ENCODE measurements at regions not wholly inside any gene's neighbourhood (a gene's known extent, or its start where the extent isn't known, plus 50 kb on each side); places are given as distances from the start of the nearest gene placed in this dataset.
"Not testable (repeated sequence)": the region's sequence is repeated elsewhere in the genome, so short reads cannot be mapped to it uniquely, and the experiment has no call there.

DNA sequence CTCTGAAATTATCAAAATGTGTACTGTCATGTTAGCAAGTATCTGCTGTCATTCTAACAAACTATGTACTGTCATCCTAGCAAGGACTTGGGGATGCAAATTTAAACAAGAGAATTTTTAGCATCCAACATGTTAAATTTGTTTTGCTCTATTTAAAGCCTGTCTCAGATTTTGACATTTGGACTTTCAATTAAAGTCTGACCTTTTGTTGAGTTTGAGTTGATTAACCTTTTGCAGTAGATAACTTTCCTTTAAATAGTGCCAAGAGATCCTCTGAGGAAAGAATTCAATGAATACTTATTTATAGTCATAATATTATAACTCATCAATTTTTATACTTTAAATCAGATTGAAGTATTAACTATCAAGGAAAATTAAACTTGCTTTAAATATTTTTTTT, 80.2 kb downstream of the TDRD15 start:
- Mint-ChIP-seq H3K27me3 (ENCODE audit: insufficient read depth, low read depth) (no peaks in the 10 kb centered on the region), H3K4me1 (no peaks in the 10 kb centered on the region), H3K36me3 (no peaks in the 10 kb centered on the region), H3K27ac (no peak overlapping the region), H3K4me3 (no peak overlapping the region), H3K9me3 (no peaks in the 10 kb centered on the region)
- H3F3A ChIP-seq (ENCODE audit: low read depth): no peaks in the 10 kb centered on the region
- H3K9ac ChIP-seq: no peak overlapping the region
- no peak for TF ChIP-seq EZH2phosphoT487 (IDR thresholded peaks at IDR 0.05)
- TF ChIP-seq EZH2 (IDR thresholded peaks at IDR 0.05): no peak
- no peak for TF ChIP-seq CTCF (IDR thresholded peaks at IDR 0.05)
- H2AFZ ChIP-seq (replicated peaks): no peak overlapping the region
- H3K27me3 ChIP-seq: no peaks in the 10 kb centered on the region
- no peaks in the 10 kb centered on the region for H3K36me3 ChIP-seq
- DNase-seq (ENCODE audit: low spot score): no peak
- no peak overlapping the region for H3K4me3 ChIP-seq
- H4K20me1 ChIP-seq (ENCODE audit: low read depth): no peaks in the 10 kb centered on the region
- no peaks in the 10 kb centered on the region for H3K9me3 ChIP-seq (ENCODE audit: low read depth)
- no peak overlapping the region for H3K27ac ChIP-seq
- H3K4me1 ChIP-seq: peaks cover 9% of the 10 kb centered on the region
- H3K79me2 ChIP-seq (ENCODE audit: low read depth): no peaks in the 10 kb centered on the region
- no peak overlapping the region for H3K4me2 ChIP-seq

GRCh38 chr2:21214085-21214484, 90.3 kb downstream of the TDRD15 start:
- H3K4me2 ChIP-seq; H3F3A ChIP-seq (ENCODE audit: low read depth); H3K79me2 ChIP-seq (ENCODE audit: low read depth); H3K4me3 ChIP-seq; H3K27me3 ChIP-seq; H3K36me3 Mint-ChIP-seq; H3K4me1 ChIP-seq; H3K27ac Mint-ChIP-seq; H3K9ac ChIP-seq; H3K9me3 ChIP-seq (ENCODE audit: low read depth); H3K27ac ChIP-seq; H4K20me1 ChIP-seq (ENCODE audit: low read depth); H3K27me3 Mint-ChIP-seq (ENCODE audit: insufficient read depth, low read depth); H3K4me3 Mint-ChIP-seq; H2AFZ ChIP-seq (replicated peaks); DNase-seq (ENCODE audit: low spot score); H3K36me3 ChIP-seq; H3K4me1 Mint-ChIP-seq; H3K9me3 Mint-ChIP-seq: not testable (repeated sequence)

DNA sequence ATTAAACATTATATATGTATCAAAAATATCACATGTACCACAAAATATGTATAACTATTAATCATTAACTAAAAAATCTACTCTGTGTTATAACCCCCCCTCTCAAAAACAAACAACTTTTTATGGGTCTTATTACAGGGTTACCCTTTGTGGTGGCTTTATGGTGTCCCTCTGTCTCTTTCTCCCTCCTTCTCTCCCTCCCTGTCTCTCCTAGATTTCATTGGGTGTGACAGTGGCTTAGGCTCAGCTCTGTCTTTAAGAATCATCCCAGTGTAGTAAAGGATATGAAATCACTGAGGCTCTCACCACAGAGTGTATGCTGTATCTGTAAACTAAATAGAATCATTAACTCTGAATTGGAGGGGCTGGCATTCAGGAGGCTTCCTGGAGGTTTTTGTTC, 93.7 kb downstream of the TDRD15 start:
- no peaks in the 10 kb centered on the region for H3K36me3 ChIP-seq
- no peak overlapping the region for H3K4me2 ChIP-seq
- H3K4me3 ChIP-seq: no peak overlapping the region
- H3K27ac ChIP-seq: no peak overlapping the region
- H3K79me2 ChIP-seq (ENCODE audit: low read depth): no peaks in the 10 kb centered on the region
- Mint-ChIP-seq H3K4me3 (no peak overlapping the region), H3K4me1 (no peaks in the 10 kb centered on the region), H3K36me3 (no peaks in the 10 kb centered on the region), H3K27ac (no peak overlapping the region), H3K27me3 (ENCODE audit: insufficient read depth, low read depth) (no peaks in the 10 kb centered on the region), H3K9me3 (peaks cover 5% of the 10 kb centered on the region)
- no peaks in the 10 kb centered on the region for H3K27me3 ChIP-seq
- no peaks in the 10 kb centered on the region for H3K9me3 ChIP-seq (ENCODE audit: low read depth)
- TF ChIP-seq CTCF (IDR thresholded peaks at IDR 0.05) (no peak), EZH2phosphoT487 (IDR thresholded peaks at IDR 0.05) (no peak), EZH2 (IDR thresholded peaks at IDR 0.05) (no peak)
- no peak overlapping the region for H3K9ac ChIP-seq
- DNase-seq (ENCODE audit: low spot score): no peak
- peaks cover under 1% of the 10 kb centered on the region for H3K4me1 ChIP-seq
- no peaks in the 10 kb centered on the region for H3F3A ChIP-seq (ENCODE audit: low read depth)
- no peaks in the 10 kb centered on the region for H4K20me1 ChIP-seq (ENCODE audit: low read depth)
- no peak overlapping the region for H2AFZ ChIP-seq (replicated peaks)

- H2AFZ ChIP-seq (replicated peaks): no peak overlapping the region
- no peaks in the 10 kb centered on the region for H3K36me3 Mint-ChIP-seq
- no peak overlapping the region for H3K4me3 Mint-ChIP-seq
- TF ChIP-seq EZH2 (IDR thresholded peaks at IDR 0.05): no peak
- TF ChIP-seq CTCF (IDR thresholded peaks at IDR 0.05): no peak
- TF ChIP-seq EZH2phosphoT487 (IDR thresholded peaks at IDR 0.05): no peak
- H3K4me1 Mint-ChIP-seq: no peaks in the 10 kb centered on the region
- no peaks in the 10 kb centered on the region for H3K27me3 ChIP-seq
- no peak overlapping the region for H3K9ac ChIP-seq
- H3K4me2 ChIP-seq: no peak overlapping the region
- no peaks in the 10 kb centered on the region for H3K79me2 ChIP-seq (ENCODE audit: low read depth)
- H3K27ac Mint-ChIP-seq: no peak overlapping the region
- peaks cover 7% of the 10 kb centered on the region for H3K4me1 ChIP-seq
- H3K9me3 Mint-ChIP-seq: no peaks in the 10 kb centered on the region
- H3K27me3 Mint-ChIP-seq (ENCODE audit: insufficient read depth, low read depth): no peaks in the 10 kb centered on the region
- H3K4me3 ChIP-seq: no peak overlapping the region
- H3K36me3 ChIP-seq: no peaks in the 10 kb centered on the region
- no peak overlapping the region for H3K27ac ChIP-seq
- no peaks in the 10 kb centered on the region for H4K20me1 ChIP-seq (ENCODE audit: low read depth)
- no peaks in the 10 kb centered on the region for H3K9me3 ChIP-seq (ENCODE audit: low read depth)
- no peaks in the 10 kb centered on the region for H3F3A ChIP-seq (ENCODE audit: low read depth)
- no peak for DNase-seq (ENCODE audit: low spot score)
These were observed 97.2 kb downstream of the TDRD15 start for GRCh38 chr2:21220930-21221329.
